PC-9 (cell line): ENCODE measurements at regions not wholly inside any gene's neighbourhood (a gene's known extent, or its start where the extent isn't known, plus 50 kb on each side); places are given as distances from the start of the nearest gene placed in this dataset.
A peak's percentile ranks its signal among the peaks of the same experiment; 100 is the strongest.

Experiments
- BruUV-seq: library from RNA; stranded (reverse); fragments of 400-500 nt; replicated peaks from 2 replicates; lab custom pipeline; 2021; lab: Mats Ljungman, UMichigan
- CTCF ChIA-PET: fragments of 300-600 bp; sonication (Branson Sonifier 250); formaldehyde crosslinking; loops from one replicate; lab custom pipeline; 2022; ENCODE audit warnings: antibody characterized with exemption; lab: Charles Lee
- POLR2A ChIA-PET: fragments of 300-600 bp; sonication (Branson Sonifier 250); formaldehyde crosslinking; loops from one replicate; lab custom pipeline; 2022; ENCODE audit warnings: antibody characterized with exemption; ENCODE audit not compliant: unreplicated experiment; lab: Charles Lee
- DNase-seq, 2 experiments: peaks; one replicate each; pipeline versions ENCODE4 v3.0.0 to v3.0.0-alpha.2; 2015 to 2022; ENCODE audit warnings: mixed read lengths in 1 of 2
- H2AFZ ChIP-seq: fragments of 200-600 bp; sonication (generic); 2 replicates; pipeline ENCODE4 v1.8.1; 2017; ENCODE audit warnings: antibody characterized with exemption
- H3F3A ChIP-seq: fragments of 200-600 bp; sonication (generic); 2 replicates; pipeline ENCODE4 v1.8.1; 2017; ENCODE audit warnings: antibody characterized with exemption, mild to moderate bottlenecking, low read depth; ENCODE audit not compliant: insufficient read depth
- H3K27ac ChIP-seq: fragments of 200-600 bp; sonication (generic); 2 replicates; pipeline ENCODE4 v1.6.1; 2016; ENCODE audit warnings: mixed run types
- H3K27me3 ChIP-seq: fragments of 200-600 bp; sonication (generic); 2 replicates; pipeline ENCODE4 v1.6.1; 2016; ENCODE audit warnings: low read depth, mixed run types; ENCODE audit not compliant: insufficient read depth
- H3K36me3 ChIP-seq: fragments of 200-600 bp; sonication (generic); 2 replicates; pipeline ENCODE4 v1.6.1; 2016; ENCODE audit warnings: low read depth, mixed run types
- H3K4me1 ChIP-seq: fragments of 200-600 bp; sonication (generic); replicated peaks from 2 replicates; pipeline ENCODE4 v1.6.1; 2016; ENCODE audit warnings: mixed run types; ENCODE audit not compliant: insufficient read depth
- H3K4me2 ChIP-seq: fragments of 200-600 bp; sonication (generic); 2 replicates; pipeline ENCODE4 v1.6.1; 2017; ENCODE audit warnings: mixed run types
- H3K4me3 ChIP-seq: fragments of 200-600 bp; sonication (generic); 2 replicates; pipeline ENCODE4 v1.6.1; 2016; ENCODE audit warnings: mixed run types
- H3K79me2 ChIP-seq: fragments of 200-600 bp; sonication (generic); 2 replicates; pipeline ENCODE4 v1.6.1; 2017; ENCODE audit warnings: low read depth, mixed run types
- H3K9me2 ChIP-seq: fragments of 200-600 bp; sonication (generic); 2 replicates; pipeline ENCODE4 v1.8.1; 2017; ENCODE audit warnings: mild to moderate bottlenecking; ENCODE audit not compliant: insufficient read depth
- H3K9me3 ChIP-seq: fragments of 200-600 bp; sonication (generic); 2 replicates; pipeline ENCODE4 v1.8.1; 2016; ENCODE audit warnings: low read depth; ENCODE audit not compliant: insufficient read depth
- H4K20me1 ChIP-seq: fragments of 200-600 bp; sonication (generic); 2 replicates; pipeline ENCODE4 v1.8.1; 2017; ENCODE audit not compliant: insufficient read depth
- EZH2 ChIP-seq: fragments of 200-600 bp; sonication (generic); IDR thresholded peaks from 2 replicates; pipeline ENCODE4 v1.8.0; 2017; ENCODE audit warnings: antibody characterized with exemption, low read depth
- intact Hi-C: fragments of 100-400 bp; cut with micrococcal nuclease; formaldehyde crosslinking; loops from one replicate; pipeline ENCODE4 v1.10.0; 2022; ENCODE audit not compliant: unreplicated experiment
- TF ChIP-seq, protein P1 (sequence below): fragments of 200-600 bp; sonication (generic); conservative IDR thresholded peaks from 2 replicates; pipeline ENCODE4 v1.6.1; 2017; ENCODE audit warnings: mixed run types, antibody characterized with exemption, mild to moderate bottlenecking, moderate library complexity

DNA sequence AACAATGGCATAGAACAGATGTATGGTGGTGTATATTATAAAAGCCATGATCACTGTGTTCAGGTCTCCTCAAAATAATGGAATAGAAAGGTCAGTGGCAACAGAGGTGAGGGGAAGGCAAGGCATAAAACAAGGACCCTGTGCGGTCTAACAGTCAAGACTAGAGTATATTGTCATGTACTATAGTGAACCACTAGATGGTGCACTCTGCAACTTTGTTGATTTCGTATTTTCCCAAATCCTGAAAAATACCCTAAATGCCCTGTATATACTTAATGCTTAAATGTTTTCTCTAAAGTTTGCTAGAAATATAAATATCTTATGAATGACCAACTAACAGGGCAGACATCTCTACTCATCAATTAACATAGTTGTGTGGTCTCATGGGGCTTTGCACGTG is 453.0 kb downstream of the PCDH11X start:
- no peaks in the 10 kb centered on the region for H3F3A ChIP-seq
- DNase-seq: no peak
- H3K36me3 ChIP-seq: no peaks in the 10 kb centered on the region
- intact Hi-C loops: loop anchor here (5.0 kb wide), 2 partner anchors 1190 to 1305 kb away; no protein-coding TSS in a partner anchor
- H4K20me1 ChIP-seq: no peaks in the 10 kb centered on the region
- H3K27me3 ChIP-seq: no peaks in the 10 kb centered on the region
- H3K4me3 ChIP-seq: no peak overlapping the region
- no peaks in the 10 kb centered on the region for H3K9me2 ChIP-seq
- TF ChIP-seq, protein P1, sequence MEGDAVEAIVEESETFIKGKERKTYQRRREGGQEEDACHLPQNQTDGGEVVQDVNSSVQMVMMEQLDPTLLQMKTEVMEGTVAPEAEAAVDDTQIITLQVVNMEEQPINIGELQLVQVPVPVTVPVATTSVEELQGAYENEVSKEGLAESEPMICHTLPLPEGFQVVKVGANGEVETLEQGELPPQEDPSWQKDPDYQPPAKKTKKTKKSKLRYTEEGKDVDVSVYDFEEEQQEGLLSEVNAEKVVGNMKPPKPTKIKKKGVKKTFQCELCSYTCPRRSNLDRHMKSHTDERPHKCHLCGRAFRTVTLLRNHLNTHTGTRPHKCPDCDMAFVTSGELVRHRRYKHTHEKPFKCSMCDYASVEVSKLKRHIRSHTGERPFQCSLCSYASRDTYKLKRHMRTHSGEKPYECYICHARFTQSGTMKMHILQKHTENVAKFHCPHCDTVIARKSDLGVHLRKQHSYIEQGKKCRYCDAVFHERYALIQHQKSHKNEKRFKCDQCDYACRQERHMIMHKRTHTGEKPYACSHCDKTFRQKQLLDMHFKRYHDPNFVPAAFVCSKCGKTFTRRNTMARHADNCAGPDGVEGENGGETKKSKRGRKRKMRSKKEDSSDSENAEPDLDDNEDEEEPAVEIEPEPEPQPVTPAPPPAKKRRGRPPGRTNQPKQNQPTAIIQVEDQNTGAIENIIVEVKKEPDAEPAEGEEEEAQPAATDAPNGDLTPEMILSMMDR: peak; percentile 60
- TF ChIP-seq EZH2: no peak
- no peaks in the 10 kb centered on the region for H3K4me1 ChIP-seq
- H3K79me2 ChIP-seq: no peaks in the 10 kb centered on the region
- H3K9me3 ChIP-seq: no peaks in the 10 kb centered on the region
- POLR2A ChIA-PET: no interaction called here
- no TSS peak for BruUV-seq
- no peak overlapping the region for H3K4me2 ChIP-seq
- H3K27ac ChIP-seq: no peak overlapping the region
- CTCF ChIA-PET: no interaction called here
- no peak overlapping the region for H2AFZ ChIP-seq

DNA sequence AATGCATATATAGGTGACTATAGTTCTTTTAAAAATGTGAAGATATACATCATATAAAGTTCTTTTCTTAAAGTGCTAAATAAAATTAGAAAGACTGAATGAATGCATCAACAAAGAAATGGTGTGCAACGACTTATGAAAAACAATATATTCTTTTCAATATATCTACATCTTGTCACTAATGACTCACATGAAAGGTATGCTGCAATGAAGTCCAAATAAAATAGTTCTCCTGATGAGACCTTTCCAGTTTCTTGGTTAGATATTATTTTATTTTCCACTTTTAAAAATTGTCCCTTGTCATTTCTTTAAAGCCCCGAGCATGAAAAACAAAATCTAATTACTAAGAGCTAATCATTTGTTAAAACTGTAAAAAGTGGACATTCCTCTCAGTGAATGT is 462.1 kb downstream of the PCDH11X start:
- TF ChIP-seq, protein P1: no peak
- no peak for TF ChIP-seq EZH2
- H3K27me3 ChIP-seq: no peaks in the 10 kb centered on the region
- H4K20me1 ChIP-seq: no peaks in the 10 kb centered on the region
- ChIA-PET CTCF (no interaction called here), POLR2A (no interaction called here)
- no peaks in the 10 kb centered on the region for H3K36me3 ChIP-seq
- H3K9me2 ChIP-seq: no peaks in the 10 kb centered on the region
- no peaks in the 10 kb centered on the region for H3K4me1 ChIP-seq
- intact Hi-C loops: no loop called here
- BruUV-seq: no TSS peak
- no peaks in the 10 kb centered on the region for H3K79me2 ChIP-seq
- H3K9me3 ChIP-seq: no peaks in the 10 kb centered on the region
- H3K27ac ChIP-seq: no peak overlapping the region
- no peak for DNase-seq
- H3F3A ChIP-seq: no peaks in the 10 kb centered on the region
- no peak overlapping the region for H3K4me2 ChIP-seq
- no peak overlapping the region for H2AFZ ChIP-seq
- no peak overlapping the region for H3K4me3 ChIP-seq

DNA sequence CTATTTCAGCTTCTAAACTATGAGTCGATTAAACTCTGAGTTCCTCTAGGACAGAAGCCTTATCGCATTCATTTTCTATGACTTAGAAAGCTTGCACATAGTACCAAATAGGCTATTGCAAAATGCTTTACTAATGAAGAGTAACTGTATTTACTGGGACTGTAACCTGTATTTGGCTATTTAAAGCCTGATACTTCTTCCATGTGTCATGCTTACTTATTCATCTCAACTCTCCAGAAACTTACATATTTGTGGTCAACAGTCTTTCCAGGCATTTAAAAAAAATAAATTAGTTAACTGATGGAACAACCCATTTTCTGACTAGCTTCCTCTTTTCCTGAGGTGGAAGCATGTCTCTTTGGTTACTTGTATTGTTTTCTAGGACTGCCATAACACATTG is 467.9 kb downstream of the PCDH11X start:
- no TSS peak for BruUV-seq
- Histone ChIP-seq H3K9me2 (no peaks in the 10 kb centered on the region), H3K79me2 (no peaks in the 10 kb centered on the region), H3F3A (no peaks in the 10 kb centered on the region), H3K4me1 (no peaks in the 10 kb centered on the region), H2AFZ (no peak overlapping the region), H3K4me3 (no peak overlapping the region), H3K36me3 (no peaks in the 10 kb centered on the region), H3K9me3 (no peaks in the 10 kb centered on the region), H3K27ac (no peak overlapping the region), H3K27me3 (no peaks in the 10 kb centered on the region), H4K20me1 (no peaks in the 10 kb centered on the region), H3K4me2 (no peak overlapping the region)
- POLR2A ChIA-PET: no interaction called here
- no peak for TF ChIP-seq EZH2
- TF ChIP-seq, protein P1: no peak
- CTCF ChIA-PET: no interaction called here
- peak in 1 of 2 experiments; percentile 33 for DNase-seq
- intact Hi-C loops: no loop called here
